ENCODE measurements at regions not wholly inside any gene's neighbourhood (a gene's known extent, or its start where the extent isn't known, plus 50 kb on each side); places are given as distances from the start of the nearest gene placed in this dataset.

DNA sequence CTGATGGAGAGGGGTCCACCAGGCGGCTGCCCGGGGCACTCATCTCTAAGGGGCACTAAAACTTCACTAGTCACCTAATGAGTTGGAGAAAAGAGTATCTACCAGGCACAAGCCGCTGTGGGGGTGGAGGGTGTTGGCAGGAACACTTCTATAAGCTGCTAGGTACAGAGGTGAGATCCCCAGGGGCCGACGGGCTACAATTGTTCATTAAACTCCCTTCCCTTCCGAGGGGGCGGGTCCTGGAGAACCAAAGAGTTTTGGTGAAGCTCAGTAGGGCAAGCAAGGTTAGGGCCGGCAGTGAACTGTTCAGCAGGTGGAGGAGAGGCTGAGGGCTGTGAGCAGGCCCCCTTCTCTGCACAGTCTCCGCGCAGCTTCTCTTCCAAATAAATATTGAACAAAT is 78.7 kb upstream of the ARAP3 start:
- Histone ChIP-seq H3K27ac (no peak overlapping the region), H3K9me3 (no peaks in the 10 kb centered on the region), H3K4me1 (no peaks in the 10 kb centered on the region), H3K27me3 (peaks cover 0 to 73% (median 0%) of the 10 kb centered on the region in 4 donors), H3K36me3 (no peaks in the 10 kb centered on the region), H3K4me3 (no peak overlapping the region)
- WGBS, 2 donors = 45 to 54% methylated on average over 5 to 8 of the region's 10 CpGs
- intact Hi-C loops (cut with DNase I) = no loop called here
- TF ChIP-seq POLR2A (IDR thresholded peaks at IDR 0.05) = no peak
- TF ChIP-seq, protein P1, sequence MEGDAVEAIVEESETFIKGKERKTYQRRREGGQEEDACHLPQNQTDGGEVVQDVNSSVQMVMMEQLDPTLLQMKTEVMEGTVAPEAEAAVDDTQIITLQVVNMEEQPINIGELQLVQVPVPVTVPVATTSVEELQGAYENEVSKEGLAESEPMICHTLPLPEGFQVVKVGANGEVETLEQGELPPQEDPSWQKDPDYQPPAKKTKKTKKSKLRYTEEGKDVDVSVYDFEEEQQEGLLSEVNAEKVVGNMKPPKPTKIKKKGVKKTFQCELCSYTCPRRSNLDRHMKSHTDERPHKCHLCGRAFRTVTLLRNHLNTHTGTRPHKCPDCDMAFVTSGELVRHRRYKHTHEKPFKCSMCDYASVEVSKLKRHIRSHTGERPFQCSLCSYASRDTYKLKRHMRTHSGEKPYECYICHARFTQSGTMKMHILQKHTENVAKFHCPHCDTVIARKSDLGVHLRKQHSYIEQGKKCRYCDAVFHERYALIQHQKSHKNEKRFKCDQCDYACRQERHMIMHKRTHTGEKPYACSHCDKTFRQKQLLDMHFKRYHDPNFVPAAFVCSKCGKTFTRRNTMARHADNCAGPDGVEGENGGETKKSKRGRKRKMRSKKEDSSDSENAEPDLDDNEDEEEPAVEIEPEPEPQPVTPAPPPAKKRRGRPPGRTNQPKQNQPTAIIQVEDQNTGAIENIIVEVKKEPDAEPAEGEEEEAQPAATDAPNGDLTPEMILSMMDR (IDR thresholded peaks at IDR 0.05) = no peak
- DNase-seq = no peak

DNA sequence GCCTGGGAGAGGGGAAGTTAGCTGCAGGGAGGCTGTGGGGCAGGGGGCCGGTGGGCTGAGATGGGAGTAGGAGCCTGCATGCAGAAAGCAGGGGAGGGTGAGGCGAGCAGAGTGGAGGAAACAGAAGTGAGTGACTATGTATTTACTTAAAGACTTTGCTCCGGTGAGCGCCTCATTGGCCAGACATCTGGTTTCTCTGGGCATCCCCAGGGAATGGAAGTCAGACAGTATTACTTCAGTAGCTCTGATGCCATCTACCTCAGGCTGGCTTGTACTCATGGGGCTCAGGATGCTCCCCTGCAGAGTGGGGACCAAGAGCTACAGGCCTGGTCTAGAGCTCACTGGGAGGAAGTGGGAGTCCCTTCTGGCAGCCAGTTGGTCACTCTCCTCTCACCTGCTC is 78.2 kb upstream of the ARAP3 start:
- Histone ChIP-seq H3K4me1 (no peaks in the 10 kb centered on the region), H3K27ac (no peak overlapping the region), H3K27me3 (peaks cover 0 to 78% (median 0%) of the 10 kb centered on the region in 4 donors), H3K9me3 (no peaks in the 10 kb centered on the region), H3K36me3 (no peaks in the 10 kb centered on the region), H3K4me3 (no peak overlapping the region)
- intact Hi-C loops (cut with DNase I) = no loop called here
- WGBS, 2 donors = 42 to 53% methylated on average over 3 to 4 of the region's 4 CpGs
- TF ChIP-seq, protein P1 (IDR thresholded peaks at IDR 0.05) = no peak
- TF ChIP-seq POLR2A (IDR thresholded peaks at IDR 0.05) = no peak
- DNase-seq = no peak

- Histone ChIP-seq H3K27me3 (peaks cover 0 to 95% (median 0%) of the 10 kb centered on the region in 4 donors), H3K4me1 (no peaks in the 10 kb centered on the region), H3K36me3 (no peaks in the 10 kb centered on the region), H3K4me3 (no peak overlapping the region), H3K9me3 (no peaks in the 10 kb centered on the region), H3K27ac (no peak overlapping the region)
- intact Hi-C loops (cut with DNase I) = no loop called here
- no peak for TF ChIP-seq POLR2A (IDR thresholded peaks at IDR 0.05)
- TF ChIP-seq, protein P1 (IDR thresholded peaks at IDR 0.05) = no peak
- DNase-seq = no peak
- WGBS, 2 donors = 10 to 23% methylated on average over 17 to 21 of the region's 22 CpGs
Measured at GRCh38 chr5:141758310-141758998, 76.4 kb upstream of the ARAP3 start.

GRCh38 chr5:141757402-141757801 is 75.4 kb upstream of the ARAP3 start:
- Histone ChIP-seq H3K27ac (no peak overlapping the region), H3K27me3 (peaks cover 0 to 98% (median 0%) of the 10 kb centered on the region in 4 donors), H3K36me3 (no peaks in the 10 kb centered on the region), H3K9me3 (no peaks in the 10 kb centered on the region), H3K4me3 (no peak overlapping the region), H3K4me1 (no peaks in the 10 kb centered on the region)
- WGBS, 2 donors = 31 to 48% methylated on average over 4 to 5 of the region's 6 CpGs
- DNase-seq = no peak
- TF ChIP-seq, protein P1 (IDR thresholded peaks at IDR 0.05) = peak in 2 of 6 experiments; percentile 33 to 49
- no peak for TF ChIP-seq POLR2A (IDR thresholded peaks at IDR 0.05)
- intact Hi-C loops (cut with DNase I) = no loop called here

- H3K27ac ChIP-seq = no peak overlapping the region
- no peaks in the 10 kb centered on the region for H3K36me3 ChIP-seq
- H3K27me3 ChIP-seq = peaks cover 0 to 91% (median 0%) of the 10 kb centered on the region in 4 donors
- no peaks in the 10 kb centered on the region for H3K4me1 ChIP-seq
- intact Hi-C loops (cut with DNase I) = no loop called here
- no peaks in the 10 kb centered on the region for H3K9me3 ChIP-seq
- no peak for DNase-seq
- WGBS, 2 donors = 73 to 76% methylated on average over 2 to 3 of the region's 3 CpGs
- H3K4me3 ChIP-seq = no peak overlapping the region
- TF ChIP-seq, protein P1 (IDR thresholded peaks at IDR 0.05) = no peak
- TF ChIP-seq POLR2A (IDR thresholded peaks at IDR 0.05) = no peak
Measured at GRCh38 chr5:141756196-141756595, 74.2 kb upstream of the ARAP3 start.

Measured in esophagus squamous epithelium (tissue), 5 donors.